ENCODE measurements at regions not wholly inside any gene's neighbourhood (a gene's known extent, or its start where the extent isn't known, plus 50 kb on each side); places are given as distances from the start of the nearest gene placed in this dataset.

GRCh38 chr2:240320204-240320993 is 115.1 kb upstream of the GPC1 start:
- WGBS, 2 donors, result 58 to 62% methylated on average over 25 of the region's 25 CpGs
- no peaks in the 10 kb centered on the region for H3K36me3 ChIP-seq
- H3K27ac ChIP-seq, result no peak overlapping the region
- H3K4me1 ChIP-seq, result no peaks in the 10 kb centered on the region
- no peaks in the 10 kb centered on the region for H3K9me3 ChIP-seq
- ATAC-seq (ENCODE audit: low FRiP score in 2 of 2) (peak in 1 of 2 donors; percentile 3), DNase-seq (peak in 1 of 2 donors; percentile 60)
- no peak for TF ChIP-seq POLR2A (IDR thresholded peaks at IDR 0.05)
- no peak for TF ChIP-seq POLR2AphosphoS5 (IDR thresholded peaks at IDR 0.05)
- no peak for TF ChIP-seq EP300 (IDR thresholded peaks at IDR 0.05)
- TF ChIP-seq CTCF (IDR thresholded peaks at IDR 0.05), result no peak
- H3K4me3 ChIP-seq, result no peak overlapping the region
- H3K27me3 ChIP-seq, result no peaks in the 10 kb centered on the region

- ATAC-seq (ENCODE audit: low FRiP score in 2 of 2), result no peak
- Histone ChIP-seq H3K4me3 (no peak overlapping the region), H3K27me3 (no peaks in the 10 kb centered on the region), H3K9me3 (no peaks in the 10 kb centered on the region), H3K36me3 (no peaks in the 10 kb centered on the region), H3K4me1 (no peaks in the 10 kb centered on the region), H3K27ac (no peak overlapping the region)
- DNase-seq, result no peak
- WGBS, 2 donors, result 78 to 81% methylated on average over 18 to 29 of the region's 29 CpGs
- TF ChIP-seq POLR2A (IDR thresholded peaks at IDR 0.05) (no peak), EP300 (IDR thresholded peaks at IDR 0.05) (no peak), POLR2AphosphoS5 (IDR thresholded peaks at IDR 0.05) (no peak), CTCF (IDR thresholded peaks at IDR 0.05) (no peak)
These were observed 113.1 kb upstream of the GPC1 start for GRCh38 chr2:240322231-240322955.

GRCh38 chr2:240322991-240323390 is 112.5 kb upstream of the GPC1 start:
- H3K36me3 ChIP-seq, result no peaks in the 10 kb centered on the region
- DNase-seq, result no peak
- no peaks in the 10 kb centered on the region for H3K9me3 ChIP-seq
- TF ChIP-seq CTCF (IDR thresholded peaks at IDR 0.05) (no peak), EP300 (IDR thresholded peaks at IDR 0.05) (no peak), POLR2AphosphoS5 (IDR thresholded peaks at IDR 0.05) (no peak), POLR2A (IDR thresholded peaks at IDR 0.05) (no peak)
- H3K27ac ChIP-seq, result no peak overlapping the region
- ATAC-seq (ENCODE audit: low FRiP score in 2 of 2), result no peak
- 80 to 87% methylated on average over 22 to 25 of the region's 25 CpGs for WGBS, 2 donors
- no peaks in the 10 kb centered on the region for H3K4me1 ChIP-seq
- no peak overlapping the region for H3K4me3 ChIP-seq
- no peaks in the 10 kb centered on the region for H3K27me3 ChIP-seq

- Histone ChIP-seq H3K4me1 (no peaks in the 10 kb centered on the region), H3K36me3 (no peaks in the 10 kb centered on the region), H3K4me3 (no peak overlapping the region), H3K27ac (no peak overlapping the region), H3K27me3 (no peaks in the 10 kb centered on the region), H3K9me3 (no peaks in the 10 kb centered on the region)
- no peak for DNase-seq
- 81 to 85% methylated on average over 20 to 27 of the region's 28 CpGs for WGBS, 2 donors
- no peak for ATAC-seq (ENCODE audit: low FRiP score in 2 of 2)
- no peak for TF ChIP-seq EP300 (IDR thresholded peaks at IDR 0.05)
- TF ChIP-seq CTCF (IDR thresholded peaks at IDR 0.05), result no peak
- no peak for TF ChIP-seq POLR2AphosphoS5 (IDR thresholded peaks at IDR 0.05)
- no peak for TF ChIP-seq POLR2A (IDR thresholded peaks at IDR 0.05)
These were observed 111.7 kb upstream of the GPC1 start for GRCh38 chr2:240323601-240324291.
